Lung (tissue), 11 donors: ENCODE measurements at regions not wholly inside any gene's neighbourhood (a gene's known extent, or its start where the extent isn't known, plus 50 kb on each side); places are given as distances from the start of the nearest gene placed in this dataset.

Experiments
- ATAC-seq: fragments of 200-7000 bp; cut with Tn5 transposase; one replicate; pipeline ENCODE4 v1.9.1; 2020; ENCODE audit warnings: moderate number of reproducible peaks; ENCODE audit not compliant: insufficient read depth, low FRiP score
- DNase-seq, 3 donors: peaks; one replicate each; pipeline ENCODE4 v3.0.0-alpha.2; 2013 to 2017
- H3K27ac ChIP-seq, 2 donors: one replicate each; pipeline ENCODE4 v1.5.1; 2013; ENCODE audit warnings: mild to moderate bottlenecking in 2 of 2, moderate library complexity in 2 of 2, control low read depth in 1 of 2, inconsistent platforms in 1 of 2, low read depth in 1 of 2, low read length in 1 of 2
- H3K27me3 ChIP-seq, 3 donors: one replicate each; pipeline ENCODE4 v1.5.1; 2013; ENCODE audit warnings: low read length in 2 of 3; ENCODE audit not compliant: control insufficient read depth in 3 of 3, insufficient read depth in 3 of 3
- H3K36me3 ChIP-seq, 4 donors: one replicate each; pipeline ENCODE4 v1.5.1; 2013; ENCODE audit warnings: low read length in 4 of 4, mild to moderate bottlenecking in 1 of 4, moderate library complexity in 1 of 4; ENCODE audit not compliant: control insufficient read depth in 4 of 4, insufficient read depth in 4 of 4
- H3K4me1 ChIP-seq, 5 donors: one replicate each; pipeline ENCODE4 v1.5.1; 2013; ENCODE audit warnings: low read length in 5 of 5, mild to moderate bottlenecking in 2 of 5, moderate library complexity in 1 of 5; ENCODE audit not compliant: control insufficient read depth in 5 of 5, insufficient read depth in 5 of 5
- H3K4me3 ChIP-seq: one replicate; pipeline ENCODE4 v1.5.1; 2013; ENCODE audit warnings: mild to moderate bottlenecking, control low read depth, moderate library complexity
- H3K9ac ChIP-seq, 2 donors: one replicate each; pipeline ENCODE4 v1.5.1; 2013; ENCODE audit warnings: low read length in 2 of 2, control low read depth in 1 of 2; ENCODE audit not compliant: insufficient read depth in 1 of 2
- H3K9me3 ChIP-seq, 4 donors: one replicate each; pipeline ENCODE4 v1.5.1; 2013; ENCODE audit warnings: low read length in 3 of 4, mild to moderate bottlenecking in 1 of 4, moderate library complexity in 1 of 4; ENCODE audit not compliant: control insufficient read depth in 4 of 4, insufficient read depth in 3 of 4
- CTCF ChIP-seq: IDR thresholded peaks from 2 replicates; pipeline ENCODE4 v1.5.1; 2012; ENCODE audit warnings: mild to moderate bottlenecking; ENCODE audit errors: control extremely low read depth, extremely low read depth
- WGBS, 2 donors: extraction: QIAGEN DNeasy Blood & Tissue Kit; methylation state at CpG; one replicate each; pipeline ENCODE4 v1.1.7; 2013; 5-methylcytosine and 5-hydroxymethylcytosine counted together
- donor health status: control.
- donor health status: control.
- donor health status: Bipolar disorder and iron deficiency.
- donor health status: healthy.
- donor health status: DM: yes; HTN: yes; CAD: no.

- no peak for DNase-seq
- H3K4me1 ChIP-seq, result no peaks in the 10 kb centered on the region
- no peak overlapping the region for H3K27ac ChIP-seq
- H3K27me3 ChIP-seq, result no peaks in the 10 kb centered on the region
- H3K36me3 ChIP-seq, result no peaks in the 10 kb centered on the region
- H3K4me3 ChIP-seq, result no peak overlapping the region
- 93 to 95% methylated on average over 1 of the region's 1 CpG for WGBS, 2 donors
- no peak overlapping the region for H3K9ac ChIP-seq
- no peak for ATAC-seq
- no peak for TF ChIP-seq CTCF
- H3K9me3 ChIP-seq, result peaks cover 0 to 4% (median 0%) of the 10 kb centered on the region in 4 donors
These were observed 113.7 kb upstream of the GYPC start for GRCh38 chr2:126542247-126542646.

GRCh38 chr2:126543081-126543480, 112.9 kb upstream of the GYPC start:
- H3K9me3 ChIP-seq, result peaks cover 0 to 4% (median 0%) of the 10 kb centered on the region in 4 donors
- H3K4me1 ChIP-seq, result no peaks in the 10 kb centered on the region
- H3K27ac ChIP-seq, result no peak overlapping the region
- ATAC-seq (no peak), DNase-seq (no peak)
- TF ChIP-seq CTCF, result no peak
- 72 to 91% methylated on average over 3 of the region's 3 CpGs for WGBS, 2 donors
- no peaks in the 10 kb centered on the region for H3K36me3 ChIP-seq
- no peaks in the 10 kb centered on the region for H3K27me3 ChIP-seq
- H3K4me3 ChIP-seq, result no peak overlapping the region
- no peak overlapping the region for H3K9ac ChIP-seq

- H3K9me3 ChIP-seq, result peaks cover 0 to 3% (median 0%) of the 10 kb centered on the region in 4 donors
- no peak for DNase-seq
- WGBS, 2 donors, result 95 to 97% methylated on average over 11 of the region's 11 CpGs
- no peaks in the 10 kb centered on the region for H3K36me3 ChIP-seq
- H3K4me1 ChIP-seq, result no peaks in the 10 kb centered on the region
- no peak for TF ChIP-seq CTCF
- H3K4me3 ChIP-seq, result no peak overlapping the region
- no peaks in the 10 kb centered on the region for H3K27me3 ChIP-seq
- no peak overlapping the region for H3K27ac ChIP-seq
- no peak overlapping the region for H3K9ac ChIP-seq
- ATAC-seq, result no peak
These were observed 97.9 kb upstream of the GYPC start for GRCh38 chr2:126558029-126558428.

GRCh38 chr2:126568734-126569133, 87.2 kb upstream of the GYPC start:
- Histone ChIP-seq H3K4me1 (no peaks in the 10 kb centered on the region), H3K4me3 (no peak overlapping the region), H3K9ac (no peak overlapping the region)

More at GRCh38 chr2:126568734-126569133, 87.2 kb upstream of the GYPC start:
- Histone ChIP-seq H3K27ac (no peak overlapping the region), H3K9me3 (no peaks in the 10 kb centered on the region), H3K27me3 (no peaks in the 10 kb centered on the region), H3K36me3 (no peaks in the 10 kb centered on the region)
- ATAC-seq, result no peak
- no peak for DNase-seq
- TF ChIP-seq CTCF, result no peak
